HFF-Myc (cell line): ENCODE measurements at regions not wholly inside any gene's neighbourhood (a gene's known extent, or its start where the extent isn't known, plus 50 kb on each side); places are given as distances from the start of the nearest gene placed in this dataset.

Experiments used
- DNase-seq: peaks from one replicate; pipeline ENCODE4 v3.0.0-alpha.2; 2011; ENCODE audit warnings: low read depth; ENCODE audit errors: extremely low read depth
- H3K4me3 ChIP-seq: replicated peaks from 2 replicates; pipeline ENCODE4 v1.5.1; 2011; ENCODE audit warnings: low read depth, mild to moderate bottlenecking, control low read depth, low read length
- CTCF ChIP-seq: IDR thresholded peaks from 2 replicates; pipeline ENCODE4 v1.5.1; 2012; ENCODE audit warnings: mild to moderate bottlenecking, low read depth, low read length, control low read depth; ENCODE audit errors: missing control alignments

GRCh38 chr6:140256248-140256647 is 881.8 kb upstream of the CITED2 start:
- TF ChIP-seq CTCF: no peak
- H3K4me3 ChIP-seq: no peak overlapping the region
- DNase-seq: no peak

- TF ChIP-seq CTCF: no peak
- H3K4me3 ChIP-seq: no peak overlapping the region
- DNase-seq: no peak
These were observed 878.6 kb upstream of the CITED2 start for GRCh38 chr6:140253096-140253495.

GRCh38 chr6:140252099-140252498 is 877.7 kb upstream of the CITED2 start:
- no peak for TF ChIP-seq CTCF
- no peak for DNase-seq
- H3K4me3 ChIP-seq: no peak overlapping the region

GRCh38 chr6:140245296-140246040 is 871.0 kb upstream of the CITED2 start:
- TF ChIP-seq CTCF: no peak
- DNase-seq: no peak
- no peak overlapping the region for H3K4me3 ChIP-seq

GRCh38 chr6:140237251-140237650 is 862.8 kb upstream of the CITED2 start:
- no peak overlapping the region for H3K4me3 ChIP-seq
- DNase-seq: no peak
- TF ChIP-seq CTCF: no peak

- DNase-seq: no peak
- TF ChIP-seq CTCF: no peak
- H3K4me3 ChIP-seq: no peak overlapping the region
These were observed 862.3 kb upstream of the CITED2 start for GRCh38 chr6:140236732-140237131.

GRCh38 chr6:140230282-140230681 is 855.8 kb upstream of the CITED2 start:
- no peak for TF ChIP-seq CTCF
- no peak overlapping the region for H3K4me3 ChIP-seq
- DNase-seq: no peak
